HG03432 (cell line): ENCODE measurements at regions not wholly inside any gene's neighbourhood (a gene's known extent, or its start where the extent isn't known, plus 50 kb on each side); places are given as distances from the start of the nearest gene placed in this dataset.

Experiments used
- ATAC-seq: cut with Tn5 transposase; IDR thresholded peaks from one replicate; pipeline ENCODE4 v1.9.1; 2021; ENCODE audit warnings: mild to moderate bottlenecking, moderate library complexity; ENCODE audit not compliant: unreplicated experiment

DNA sequence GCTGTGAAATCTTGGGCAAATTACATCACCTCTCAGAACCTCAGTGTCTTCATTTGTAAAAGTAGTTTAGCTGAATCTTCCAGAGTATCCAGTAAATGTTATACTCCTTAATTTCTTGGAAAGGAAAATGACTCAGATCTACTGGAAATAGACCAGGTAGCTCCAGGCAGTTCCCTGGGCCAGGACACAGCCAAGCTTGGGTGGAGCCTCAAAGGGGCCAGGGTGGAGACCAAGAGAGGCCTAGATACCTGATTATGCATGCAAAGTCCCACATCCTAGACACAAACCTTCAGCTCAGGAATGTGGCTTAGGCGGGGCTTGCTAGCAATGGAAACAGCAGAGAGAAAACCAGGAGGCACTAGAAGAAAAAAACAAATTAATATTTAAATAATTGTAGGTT, 272.8 kb downstream of the MAFB start:
- no peak for ATAC-seq

DNA sequence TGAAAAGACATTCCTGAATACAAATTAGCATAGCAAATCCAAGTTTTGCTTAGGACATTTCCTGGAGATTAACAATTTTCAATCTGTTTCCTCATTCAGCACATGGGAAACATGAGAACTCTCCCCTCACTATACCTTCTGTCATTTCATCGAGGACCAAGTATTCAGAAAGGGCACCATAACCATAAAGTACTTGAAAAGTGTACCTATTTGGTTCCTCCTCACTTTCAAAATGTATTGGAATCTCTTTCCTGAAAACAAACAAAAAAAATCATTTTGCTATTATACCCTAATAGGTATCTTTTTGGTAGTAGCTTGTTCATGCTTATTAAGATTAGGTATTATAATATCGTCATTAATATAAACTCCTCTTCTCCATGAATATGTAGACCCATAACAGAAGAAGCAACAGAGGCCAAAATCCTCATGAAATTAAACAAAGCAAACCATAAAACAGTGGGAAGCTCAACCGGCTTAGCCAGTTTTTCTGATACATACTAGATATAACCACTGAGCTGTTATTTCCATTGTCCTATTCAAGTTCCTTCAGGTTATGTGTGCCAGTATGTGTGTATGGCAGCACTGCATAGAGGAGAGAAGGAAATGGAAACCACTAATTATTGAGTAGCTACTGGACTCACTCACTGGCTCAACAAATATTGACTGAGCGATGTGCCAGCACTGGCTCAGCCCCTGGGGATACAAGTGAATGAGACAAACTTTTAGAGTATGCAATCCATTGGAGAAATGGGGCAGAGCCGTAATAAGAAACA, 274.0 kb downstream of the MAFB start:
- ATAC-seq = no peak

DNA sequence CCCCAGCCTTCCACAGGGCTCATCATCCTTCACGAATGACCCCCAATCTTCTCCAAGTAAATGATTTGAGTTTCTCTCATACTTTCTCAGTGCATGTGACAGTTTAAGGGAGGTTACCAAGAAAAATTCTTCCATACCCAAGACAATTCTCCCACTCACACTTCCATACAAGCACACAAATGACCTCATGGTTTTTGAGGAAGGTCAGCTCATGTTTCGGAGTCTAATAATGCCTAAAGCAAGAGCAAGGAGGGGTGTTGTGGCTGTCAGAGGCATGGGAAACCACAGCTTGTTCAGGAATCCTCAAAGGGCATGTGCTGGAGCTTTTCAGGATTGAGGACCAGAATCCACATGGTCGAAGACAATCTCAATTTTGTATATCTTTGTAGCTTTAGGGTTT, 279.0 kb downstream of the MAFB start:
- no peak for ATAC-seq

DNA sequence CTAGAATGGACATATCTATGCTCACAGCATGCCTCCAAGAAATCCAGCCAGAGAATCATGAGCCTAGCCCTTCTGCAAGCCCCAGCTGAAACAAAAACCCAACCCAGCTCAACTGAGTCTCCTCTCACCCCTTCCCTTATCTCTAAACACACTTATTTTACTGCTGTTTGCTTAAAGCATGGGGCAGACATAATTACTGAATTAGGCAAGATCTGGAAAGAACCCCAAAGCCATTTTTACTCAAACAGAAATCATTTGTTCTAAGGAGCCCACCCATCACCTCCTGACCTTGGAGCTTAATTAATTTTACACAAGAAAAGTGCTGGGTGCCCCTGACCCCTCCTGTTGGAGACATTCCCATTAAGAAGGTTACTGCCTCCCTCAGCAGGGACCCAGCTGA, 291.6 kb downstream of the MAFB start:
- no peak for ATAC-seq

DNA sequence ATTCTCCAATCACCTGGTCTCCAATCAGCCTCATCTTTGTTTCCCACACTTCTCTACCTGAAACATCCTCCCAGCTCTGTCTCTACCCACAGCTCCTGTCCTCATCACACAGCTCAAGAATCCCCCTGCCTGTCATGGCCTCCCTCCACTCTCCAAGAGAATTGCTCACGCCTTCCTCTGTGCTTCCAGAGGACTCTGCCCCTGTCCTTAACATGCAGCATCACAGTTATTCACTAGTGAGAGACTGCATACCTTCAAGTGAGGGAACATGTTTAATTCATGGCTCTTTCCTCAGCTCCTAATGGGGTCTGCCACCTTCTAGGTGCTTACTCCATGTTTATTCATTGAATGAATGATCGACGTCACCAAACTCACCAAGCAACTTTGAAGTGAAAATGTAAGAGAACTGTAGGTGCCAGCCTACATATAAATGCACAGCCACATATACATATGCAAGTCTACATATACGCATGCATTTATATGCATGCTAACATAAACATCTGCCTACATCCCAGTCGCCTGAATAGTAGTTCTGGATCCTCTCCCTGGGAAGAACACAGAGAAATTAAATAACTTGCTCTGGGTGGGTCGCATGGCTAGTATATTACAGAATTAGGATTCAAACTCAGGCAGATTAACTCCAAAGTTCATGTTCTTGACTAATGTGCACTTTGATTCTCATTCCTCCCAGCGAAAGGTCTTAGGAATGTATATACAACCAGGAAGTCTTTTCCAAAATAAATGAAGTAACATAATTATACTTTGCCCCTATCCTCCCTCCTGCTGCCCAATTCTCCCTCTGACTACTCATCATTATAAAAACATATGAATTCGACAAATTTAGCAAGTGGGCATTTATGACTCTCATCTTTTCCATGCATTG, 295.6 kb downstream of the MAFB start:
- no peak for ATAC-seq

DNA sequence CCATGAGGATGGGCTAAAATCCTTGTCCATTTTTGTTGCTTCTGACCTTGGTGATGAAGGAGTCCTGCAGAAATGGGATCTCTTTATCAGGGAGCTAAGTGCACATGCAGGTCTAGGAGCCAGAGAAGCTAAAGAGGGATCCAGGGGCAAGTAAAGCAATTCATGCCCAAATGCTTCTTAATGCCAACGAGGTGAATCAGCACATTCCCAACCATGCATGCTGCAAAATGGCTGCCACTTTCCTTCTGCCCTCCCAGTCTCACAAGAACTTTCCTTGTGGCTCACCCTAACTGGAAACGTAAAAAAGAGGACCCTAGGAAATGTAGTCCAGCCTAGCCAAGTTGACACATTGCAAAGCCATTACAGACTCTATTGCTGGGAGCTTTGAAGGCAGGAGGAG, 298.4 kb downstream of the MAFB start:
- no peak for ATAC-seq

DNA sequence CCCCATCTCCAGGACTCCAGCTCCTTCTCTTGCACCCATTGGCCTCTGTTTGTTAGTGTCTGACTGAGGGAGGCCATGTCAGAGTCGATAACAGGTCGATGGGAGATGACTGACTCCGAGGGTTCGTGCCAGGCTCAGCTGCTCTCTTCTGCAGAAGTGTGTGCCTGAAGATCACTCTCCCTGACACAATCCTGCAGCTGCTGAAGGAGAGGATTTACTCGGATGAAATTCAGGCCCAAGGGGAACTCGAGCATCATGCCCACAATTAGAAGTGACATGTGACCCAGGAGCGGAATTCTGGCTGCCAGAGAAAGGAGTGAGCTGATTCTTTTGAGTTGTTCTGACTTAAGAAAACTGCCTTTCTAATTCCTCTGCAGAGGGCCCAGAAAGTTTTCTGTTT, 318.2 kb downstream of the MAFB start:
- no peak for ATAC-seq

DNA sequence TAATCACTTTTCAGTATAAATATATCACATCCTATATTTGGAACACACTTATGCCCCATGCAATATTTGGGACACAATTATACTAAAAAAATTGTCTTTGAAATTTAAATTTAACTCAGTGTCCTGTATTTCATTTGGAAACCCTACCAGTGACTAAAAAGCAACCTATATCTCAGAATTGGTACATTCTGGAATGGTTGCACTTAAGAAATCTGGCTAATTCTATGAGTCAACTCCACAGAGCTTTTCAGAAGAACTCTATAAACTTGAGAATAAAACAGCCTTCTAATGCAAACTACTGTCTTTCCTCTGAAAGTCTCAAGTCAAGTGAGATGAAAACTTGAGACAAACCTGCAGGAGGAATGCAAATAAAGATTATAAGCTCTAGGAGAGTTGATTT, 320.2 kb downstream of the MAFB start:
- no peak for ATAC-seq

DNA sequence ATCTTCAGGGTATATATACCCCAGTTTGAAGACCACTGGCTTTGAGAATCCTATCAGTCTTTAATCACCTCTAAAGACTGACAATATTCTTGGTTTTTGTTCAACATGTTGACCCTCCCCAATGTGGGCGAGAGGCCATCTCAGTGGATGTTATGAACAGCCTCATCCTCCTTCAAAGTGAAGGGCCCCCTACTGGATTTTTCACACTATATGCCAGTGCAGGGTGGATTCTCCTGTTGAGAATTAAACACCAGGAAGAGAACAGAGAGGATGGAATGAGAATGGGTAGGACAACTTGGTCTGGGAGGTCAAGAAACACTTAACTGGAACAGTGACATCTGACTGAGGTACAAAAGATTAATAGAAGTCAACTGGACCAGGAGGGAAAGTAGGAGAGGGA, 327.1 kb downstream of the MAFB start:
- no peak for ATAC-seq

DNA sequence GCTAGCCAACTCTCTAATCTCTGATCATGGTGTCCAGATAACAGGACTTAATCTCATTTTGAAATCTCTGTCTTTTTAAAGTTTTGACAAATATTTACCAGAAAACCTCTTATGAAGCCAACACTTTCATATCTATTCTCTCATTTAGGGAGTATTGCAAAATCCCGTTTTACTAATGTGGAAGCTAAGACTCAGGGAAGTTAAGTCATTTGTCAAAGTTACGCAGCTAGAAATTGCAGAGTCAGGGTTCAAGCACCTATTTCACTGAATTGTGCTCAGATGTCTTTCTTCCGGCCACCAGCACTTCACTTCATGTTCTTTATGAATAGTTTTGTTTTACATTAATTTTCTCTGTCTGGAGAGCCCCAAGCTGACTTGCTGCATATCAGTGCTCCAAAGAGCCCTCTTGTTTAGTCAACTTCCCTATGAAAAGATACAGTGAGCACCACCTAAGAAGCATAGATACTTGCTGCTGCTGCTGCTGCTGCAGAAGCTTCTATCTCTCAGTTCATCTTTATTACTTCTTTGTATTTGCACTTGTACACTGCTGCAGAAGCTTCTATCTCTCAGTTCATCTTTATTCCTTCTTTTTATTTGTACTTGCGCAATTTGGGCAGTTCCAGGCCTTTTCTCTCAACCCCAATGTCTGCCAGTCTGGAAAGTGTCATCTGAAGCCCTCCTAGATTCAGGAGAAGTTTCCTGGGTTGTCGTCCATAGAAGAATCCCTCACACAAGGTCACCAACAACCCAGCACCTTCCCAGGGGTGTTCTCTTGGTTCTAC, 329.7 kb downstream of the MAFB start:
- no peak for ATAC-seq

DNA sequence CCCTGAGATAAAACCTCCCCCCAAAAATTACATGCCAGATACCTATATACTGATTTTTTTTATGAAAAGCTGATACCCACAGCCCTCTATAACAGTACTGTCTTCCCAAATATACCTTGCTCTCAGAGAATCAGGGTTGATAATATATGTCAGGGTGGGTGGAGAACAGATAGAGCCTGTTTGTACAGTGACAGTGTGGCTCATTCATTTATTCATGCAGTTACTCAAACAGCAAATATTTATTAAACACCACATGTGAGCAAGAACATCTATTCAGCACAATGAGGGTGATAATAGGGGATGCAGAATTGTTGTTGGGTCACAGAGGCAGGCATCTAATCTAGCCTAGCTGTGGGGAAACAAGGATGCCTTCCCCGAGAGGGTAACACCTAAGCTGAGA, 334.2 kb downstream of the MAFB start:
- no peak for ATAC-seq

DNA sequence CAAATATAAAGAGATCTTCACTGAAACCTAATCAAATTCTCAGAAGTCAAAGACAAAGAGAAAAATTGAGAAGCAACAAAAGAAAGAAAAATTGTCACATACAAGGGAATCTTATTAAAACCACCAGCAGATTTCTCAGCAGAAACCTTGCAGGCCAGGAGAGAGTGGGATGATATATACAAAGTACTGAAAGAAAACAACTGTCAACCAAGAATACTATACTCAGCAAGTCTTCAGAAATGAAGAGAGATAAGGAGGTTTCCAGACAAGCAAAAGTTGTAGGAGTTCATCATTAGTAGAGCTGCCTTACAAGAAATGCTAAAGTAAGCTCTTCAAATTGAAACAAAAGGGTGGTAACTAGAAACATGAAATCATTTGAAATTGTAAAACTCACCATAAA, 345.6 kb downstream of the MAFB start:
- no peak for ATAC-seq

DNA sequence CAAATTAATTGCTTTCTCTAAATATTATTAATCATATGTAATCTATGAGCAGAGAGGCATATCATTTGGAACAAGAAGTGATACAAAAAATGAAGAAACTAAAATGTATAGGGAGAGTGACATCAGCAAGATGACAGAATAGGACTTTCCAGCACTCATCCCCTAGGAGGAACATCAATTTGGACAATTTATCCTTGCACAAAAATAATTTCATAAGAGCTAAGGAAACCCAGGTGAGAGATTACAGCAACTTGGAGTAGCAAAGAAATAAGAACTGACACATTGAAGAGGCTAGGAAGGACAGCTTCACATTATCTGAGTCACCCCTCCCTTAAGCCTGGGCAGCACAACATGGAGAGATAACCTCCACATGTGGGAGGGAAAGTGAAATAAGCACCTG, 347.5 kb downstream of the MAFB start:
- ATAC-seq = no peak

DNA sequence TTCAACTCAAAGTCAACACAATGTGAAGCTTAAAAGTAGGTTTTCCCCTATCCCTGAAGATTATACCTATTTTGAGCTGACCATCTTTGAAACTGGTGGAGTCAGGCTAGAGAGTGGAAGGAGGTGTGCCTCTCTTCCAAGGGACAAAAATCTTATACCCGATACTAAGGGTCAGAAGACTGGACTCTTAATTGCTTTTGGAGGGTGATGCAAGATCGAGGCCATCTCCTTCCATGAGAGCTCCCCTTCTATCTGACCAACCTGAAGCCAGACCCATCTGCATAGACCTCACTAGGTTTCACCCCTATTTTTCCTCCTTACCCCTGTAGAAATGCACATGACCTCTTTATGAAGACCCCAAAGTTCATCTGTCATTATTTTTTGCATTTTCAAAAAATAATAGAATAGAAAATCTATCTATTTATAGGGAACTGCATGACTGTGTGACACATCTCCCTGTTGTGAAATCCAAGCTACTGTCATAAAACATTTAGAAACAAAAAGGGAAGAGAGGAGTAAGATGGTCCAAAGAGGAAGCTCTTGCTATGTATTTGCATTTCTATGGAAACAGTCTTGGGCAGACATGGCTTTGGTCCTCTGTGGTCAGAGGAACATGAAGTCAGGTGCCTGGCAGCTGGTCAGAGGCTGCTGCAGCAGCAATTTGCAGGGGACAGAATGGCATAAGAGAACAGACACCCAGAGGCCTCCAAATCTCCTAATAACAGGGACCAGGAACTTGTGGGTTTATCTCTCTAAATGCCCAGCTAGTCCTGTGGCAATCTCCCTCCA, 349.2 kb downstream of the MAFB start:
- no peak for ATAC-seq

DNA sequence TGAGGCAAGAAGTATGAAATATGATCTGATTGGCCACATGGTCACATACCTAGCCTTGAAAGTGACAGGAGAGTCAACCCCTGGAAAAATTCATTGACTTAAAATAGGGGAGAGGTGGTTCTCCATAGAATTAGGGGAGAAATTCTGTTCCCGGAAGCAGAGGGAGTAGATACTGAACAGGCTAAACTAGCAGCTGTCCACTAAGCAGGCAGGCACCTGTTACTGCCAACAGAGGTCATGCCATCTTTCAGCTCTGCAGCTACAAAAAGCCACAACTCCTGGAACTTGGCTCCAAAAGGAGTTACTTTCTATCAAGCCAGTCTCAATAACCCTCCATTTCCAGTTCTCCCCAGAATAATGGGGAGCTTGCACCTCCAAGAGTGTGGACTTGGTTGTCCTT, 352.5 kb downstream of the MAFB start:
- ATAC-seq = no peak

DNA sequence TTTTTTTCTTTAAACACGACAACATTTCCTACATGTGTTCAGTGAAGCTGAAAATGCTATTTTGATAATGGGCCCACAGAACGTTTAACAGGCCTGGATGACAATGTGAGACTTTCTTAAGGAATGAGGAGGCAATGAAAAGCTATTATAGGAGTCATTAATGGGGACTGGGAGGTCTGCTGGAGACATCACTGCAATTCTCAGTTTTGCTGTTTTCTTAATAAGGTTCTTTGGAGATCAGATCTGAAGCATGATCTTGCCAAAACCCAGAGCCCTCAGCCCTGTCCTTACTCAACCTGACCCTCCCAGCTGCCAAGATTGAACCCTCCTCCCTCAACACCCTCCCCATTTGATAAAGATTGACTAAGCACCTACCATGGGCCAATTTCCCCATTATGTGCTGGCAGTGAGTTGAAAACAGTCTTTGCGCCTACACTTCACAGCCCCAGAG, 353.1 kb downstream of the MAFB start:
- no peak for ATAC-seq

DNA sequence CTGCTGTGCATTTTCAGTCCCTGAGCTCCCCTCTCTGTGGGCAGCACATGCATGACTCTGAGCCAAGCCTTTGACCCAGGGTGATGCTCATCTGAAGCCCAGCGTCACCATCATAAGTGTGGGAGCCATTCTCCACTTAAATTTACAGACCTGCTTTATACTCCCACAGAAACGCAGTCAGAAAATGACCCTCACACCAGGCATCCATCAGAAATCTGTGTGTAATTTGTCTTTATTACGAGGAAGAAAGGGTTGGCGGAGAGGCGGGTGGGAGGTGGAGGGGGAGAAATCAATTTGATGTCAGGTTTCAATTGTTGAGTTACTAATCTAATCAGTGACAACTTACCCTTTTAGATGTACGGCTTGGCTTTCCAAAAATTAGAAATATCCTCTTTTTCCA, 353.6 kb downstream of the MAFB start:
- ATAC-seq = no peak

DNA sequence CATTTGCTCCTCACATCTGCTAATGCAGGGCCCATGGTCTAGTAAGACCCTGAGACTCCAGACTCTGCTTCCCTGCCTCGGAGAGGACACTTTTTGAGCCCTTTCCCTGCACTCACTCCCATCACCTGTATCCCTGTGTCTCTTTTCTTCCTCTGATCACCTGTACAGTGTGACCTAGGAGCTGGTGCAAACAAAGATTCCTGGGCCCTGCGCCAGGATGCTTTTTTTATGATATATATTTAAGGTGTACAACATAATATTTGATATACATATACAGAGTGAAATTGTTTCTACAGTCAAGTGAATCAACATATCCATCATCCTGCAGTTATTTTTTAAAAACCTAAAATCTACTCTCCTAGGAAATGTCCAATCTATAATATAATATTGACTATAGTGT, 355.4 kb downstream of the MAFB start:
- ATAC-seq = no peak

DNA sequence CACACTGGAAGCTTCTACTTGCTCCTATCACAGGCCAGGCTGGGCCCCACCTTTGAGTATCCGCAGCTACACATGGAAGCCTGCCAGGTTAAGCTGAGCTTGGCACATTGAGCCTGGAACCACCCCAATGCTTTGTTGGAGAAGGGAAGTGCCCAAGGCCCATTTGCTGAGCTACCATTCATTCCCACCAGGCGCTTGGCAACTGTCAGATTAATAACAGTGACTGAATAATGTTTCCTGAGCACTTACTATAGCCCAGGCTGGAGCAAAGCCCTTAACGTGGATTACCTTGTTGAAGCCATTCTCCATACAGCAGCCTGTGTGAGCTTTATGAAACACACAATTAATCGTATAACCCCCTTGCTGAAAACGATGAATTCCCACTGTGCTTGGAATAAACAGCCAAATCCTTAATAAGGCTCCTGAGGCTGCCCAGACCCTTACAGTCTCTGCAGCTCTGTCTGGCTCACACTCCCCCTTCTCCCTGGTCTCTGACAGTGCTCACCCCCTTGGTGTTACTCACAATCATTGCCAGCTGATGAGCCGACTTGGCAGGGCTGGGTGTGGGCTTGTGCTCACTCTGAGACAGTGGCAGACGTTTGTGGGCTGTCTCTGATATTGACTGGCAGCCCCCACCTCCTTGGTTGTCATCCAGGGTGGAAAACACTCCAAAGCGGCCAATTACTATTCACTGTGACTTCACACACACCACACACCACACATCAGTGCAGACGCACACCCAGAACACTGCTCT, 357.1 kb downstream of the MAFB start:
- no peak for ATAC-seq

DNA sequence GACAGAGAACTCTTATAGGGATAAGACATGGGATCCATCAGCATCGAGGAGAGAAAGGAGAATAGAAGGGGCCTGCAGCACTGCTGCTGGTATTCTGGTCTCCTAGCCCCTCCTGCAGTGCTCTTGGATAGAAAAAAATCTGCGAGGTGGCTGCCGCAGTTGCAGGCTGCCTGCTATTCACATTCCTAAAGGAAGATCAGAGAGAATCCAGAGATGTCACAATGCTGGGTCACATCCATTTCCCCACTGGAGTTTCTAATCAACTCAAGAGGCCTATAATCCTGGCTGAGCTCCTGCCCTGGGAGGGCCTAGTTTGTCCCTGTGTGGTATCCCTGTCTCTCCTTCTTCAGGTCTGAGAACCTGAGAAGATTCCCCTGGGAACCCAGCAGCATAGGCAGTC, 357.8 kb downstream of the MAFB start:
- ATAC-seq = no peak
